ENCODE measurements at regions not wholly inside any gene's neighbourhood (a gene's known extent, or its start where the extent isn't known, plus 50 kb on each side); places are given as distances from the start of the nearest gene placed in this dataset.

GRCh38 chr5:3980156-3980555 is 384.5 kb downstream of the IRX1 start:
- TF ChIP-seq, protein P1, sequence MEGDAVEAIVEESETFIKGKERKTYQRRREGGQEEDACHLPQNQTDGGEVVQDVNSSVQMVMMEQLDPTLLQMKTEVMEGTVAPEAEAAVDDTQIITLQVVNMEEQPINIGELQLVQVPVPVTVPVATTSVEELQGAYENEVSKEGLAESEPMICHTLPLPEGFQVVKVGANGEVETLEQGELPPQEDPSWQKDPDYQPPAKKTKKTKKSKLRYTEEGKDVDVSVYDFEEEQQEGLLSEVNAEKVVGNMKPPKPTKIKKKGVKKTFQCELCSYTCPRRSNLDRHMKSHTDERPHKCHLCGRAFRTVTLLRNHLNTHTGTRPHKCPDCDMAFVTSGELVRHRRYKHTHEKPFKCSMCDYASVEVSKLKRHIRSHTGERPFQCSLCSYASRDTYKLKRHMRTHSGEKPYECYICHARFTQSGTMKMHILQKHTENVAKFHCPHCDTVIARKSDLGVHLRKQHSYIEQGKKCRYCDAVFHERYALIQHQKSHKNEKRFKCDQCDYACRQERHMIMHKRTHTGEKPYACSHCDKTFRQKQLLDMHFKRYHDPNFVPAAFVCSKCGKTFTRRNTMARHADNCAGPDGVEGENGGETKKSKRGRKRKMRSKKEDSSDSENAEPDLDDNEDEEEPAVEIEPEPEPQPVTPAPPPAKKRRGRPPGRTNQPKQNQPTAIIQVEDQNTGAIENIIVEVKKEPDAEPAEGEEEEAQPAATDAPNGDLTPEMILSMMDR (IDR thresholded peaks at IDR 0.05): no peak
- TF ChIP-seq EP300 (IDR thresholded peaks at IDR 0.05): no peak
